Muscle layer of duodenum (tissue), 2 donors: ENCODE measurements at regions not wholly inside any gene's neighbourhood (a gene's known extent, or its start where the extent isn't known, plus 50 kb on each side); places are given as distances from the start of the nearest gene placed in this dataset.

ENCODE experiments used
- H3K27ac ChIP-seq: one replicate; pipeline ENCODE4 v1.7.0; 2013; ENCODE audit warnings: mild to moderate bottlenecking, low read length
- H3K27me3 ChIP-seq: one replicate; pipeline ENCODE4 v1.7.0; 2013; ENCODE audit warnings: low read depth, mild to moderate bottlenecking, control low read depth, low read length
- H3K36me3 ChIP-seq, 2 donors: one replicate each; pipeline ENCODE4 v1.7.0; 2013; ENCODE audit warnings: low read length in 2 of 2, control low read depth in 1 of 2, mild to moderate bottlenecking in 1 of 2; ENCODE audit not compliant: insufficient read depth in 2 of 2, control insufficient read depth in 1 of 2
- H3K4me1 ChIP-seq, 2 donors: one replicate each; pipeline ENCODE4 v1.7.0; 2013; ENCODE audit warnings: low read length in 2 of 2, mild to moderate bottlenecking in 2 of 2, control low read depth in 1 of 2, moderate library complexity in 1 of 2; ENCODE audit not compliant: insufficient read depth in 2 of 2, control insufficient read depth in 1 of 2
- H3K4me3 ChIP-seq, 2 donors: one replicate each; pipeline ENCODE4 v1.7.0; 2013; ENCODE audit warnings: low read length in 2 of 2, low read depth in 1 of 2, mild to moderate bottlenecking in 1 of 2
- H3K9me3 ChIP-seq, 2 donors: one replicate each; pipeline ENCODE4 v1.7.0; 2013; ENCODE audit warnings: low read length in 2 of 2, control low read depth in 1 of 2, mild to moderate bottlenecking in 1 of 2; ENCODE audit not compliant: control insufficient read depth in 1 of 2
- donor health status: healthy.

- Histone ChIP-seq H3K27me3 (no peaks in the 10 kb centered on the region), H3K36me3 (no peaks in the 10 kb centered on the region), H3K9me3 (no peaks in the 10 kb centered on the region), H3K4me3 (no peak overlapping the region), H3K4me1 (no peaks in the 10 kb centered on the region), H3K27ac (no peak overlapping the region)
These were observed 344.2 kb upstream of the PPP2R3A start for GRCh38 chr3:135621184-135621920.

GRCh38 chr3:135622215-135622614 is 343.3 kb upstream of the PPP2R3A start:
- Histone ChIP-seq H3K9me3 (no peaks in the 10 kb centered on the region), H3K27me3 (no peaks in the 10 kb centered on the region), H3K27ac (no peak overlapping the region), H3K4me3 (no peak overlapping the region), H3K36me3 (no peaks in the 10 kb centered on the region), H3K4me1 (no peaks in the 10 kb centered on the region)

GRCh38 chr3:135622656-135623055 is 342.9 kb upstream of the PPP2R3A start:
- no peaks in the 10 kb centered on the region for H3K9me3 ChIP-seq
- no peak overlapping the region for H3K4me3 ChIP-seq
- no peak overlapping the region for H3K27ac ChIP-seq

GRCh38 chr3:135623558-135623957 is 342.0 kb upstream of the PPP2R3A start:
- Histone ChIP-seq H3K27me3 (no peaks in the 10 kb centered on the region), H3K27ac (no peak overlapping the region), H3K36me3 (no peaks in the 10 kb centered on the region), H3K9me3 (no peaks in the 10 kb centered on the region), H3K4me3 (no peak overlapping the region), H3K4me1 (no peaks in the 10 kb centered on the region)

More at GRCh38 chr3:135622656-135623055, 342.9 kb upstream of the PPP2R3A start:
- Histone ChIP-seq H3K27me3 (no peaks in the 10 kb centered on the region), H3K36me3 (no peaks in the 10 kb centered on the region), H3K4me1 (no peaks in the 10 kb centered on the region)

GRCh38 chr3:135627057-135627456 is 338.5 kb upstream of the PPP2R3A start:
- H3K27ac ChIP-seq: no peak overlapping the region
- no peaks in the 10 kb centered on the region for H3K27me3 ChIP-seq
- no peaks in the 10 kb centered on the region for H3K9me3 ChIP-seq
- H3K36me3 ChIP-seq: no peaks in the 10 kb centered on the region
- H3K4me3 ChIP-seq: no peak overlapping the region
- no peaks in the 10 kb centered on the region for H3K4me1 ChIP-seq

- no peaks in the 10 kb centered on the region for H3K4me1 ChIP-seq
- no peaks in the 10 kb centered on the region for H3K27me3 ChIP-seq
- H3K36me3 ChIP-seq: no peaks in the 10 kb centered on the region
- H3K4me3 ChIP-seq: no peak overlapping the region
- no peaks in the 10 kb centered on the region for H3K9me3 ChIP-seq
- H3K27ac ChIP-seq: no peak overlapping the region
These were observed 335.7 kb upstream of the PPP2R3A start for GRCh38 chr3:135629701-135630408.

- no peaks in the 10 kb centered on the region for H3K36me3 ChIP-seq
- H3K4me3 ChIP-seq: no peak overlapping the region
- H3K27me3 ChIP-seq: no peaks in the 10 kb centered on the region
- H3K9me3 ChIP-seq: no peaks in the 10 kb centered on the region
- H3K4me1 ChIP-seq: no peaks in the 10 kb centered on the region
- H3K27ac ChIP-seq: no peak overlapping the region
These were observed 332.9 kb upstream of the PPP2R3A start for GRCh38 chr3:135632556-135633065.

GRCh38 chr3:135633078-135633477 is 332.4 kb upstream of the PPP2R3A start:
- Histone ChIP-seq H3K36me3 (no peaks in the 10 kb centered on the region), H3K4me3 (no peak overlapping the region), H3K4me1 (no peaks in the 10 kb centered on the region), H3K27ac (no peak overlapping the region), H3K27me3 (no peaks in the 10 kb centered on the region), H3K9me3 (no peaks in the 10 kb centered on the region)

GRCh38 chr3:135636596-135636995 is 328.9 kb upstream of the PPP2R3A start:
- Histone ChIP-seq H3K36me3 (no peaks in the 10 kb centered on the region), H3K27me3 (no peaks in the 10 kb centered on the region), H3K9me3 (no peaks in the 10 kb centered on the region), H3K4me3 (no peak overlapping the region), H3K27ac (no peak overlapping the region), H3K4me1 (no peaks in the 10 kb centered on the region)

- Histone ChIP-seq H3K36me3 (no peaks in the 10 kb centered on the region), H3K27ac (no peak overlapping the region), H3K9me3 (no peaks in the 10 kb centered on the region), H3K4me3 (no peak overlapping the region), H3K27me3 (no peaks in the 10 kb centered on the region), H3K4me1 (no peaks in the 10 kb centered on the region)
These were observed 328.5 kb upstream of the PPP2R3A start for GRCh38 chr3:135637013-135637412.

- Histone ChIP-seq H3K9me3 (no peaks in the 10 kb centered on the region), H3K4me3 (no peak overlapping the region), H3K27ac (no peak overlapping the region), H3K36me3 (no peaks in the 10 kb centered on the region), H3K4me1 (no peaks in the 10 kb centered on the region), H3K27me3 (no peaks in the 10 kb centered on the region)
These were observed 323.8 kb upstream of the PPP2R3A start for GRCh38 chr3:135641761-135642160.
